NCI-H82 (cell line): ENCODE measurements at regions not wholly inside any gene's neighbourhood (a gene's known extent, or its start where the extent isn't known, plus 50 kb on each side); places are given as distances from the start of the nearest gene placed in this dataset.

Experiments used
- DNase-seq: peaks from one replicate; lab custom pipeline; 2025; lab: John Stamatoyannopoulos, UW

DNA sequence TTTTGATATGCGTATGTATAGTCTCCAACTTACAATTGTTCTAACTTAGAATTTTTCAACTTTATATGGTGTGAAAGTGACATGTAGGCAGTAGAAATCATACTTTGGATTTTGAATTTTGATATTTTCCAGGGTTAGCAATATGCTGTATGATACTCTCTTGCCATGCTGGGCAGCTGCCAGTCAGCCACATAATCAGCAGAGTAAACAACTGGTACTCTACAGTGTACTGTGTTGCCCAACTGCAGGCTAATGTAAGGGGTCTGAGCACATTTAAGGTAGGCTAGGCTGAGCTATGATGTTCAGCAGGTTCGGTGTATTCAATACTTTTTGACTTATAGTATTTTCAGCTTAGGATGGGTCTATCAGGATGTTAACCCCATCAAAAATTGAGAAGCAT, 52.0 kb upstream of the RYK start:
- no peak for DNase-seq

DNA sequence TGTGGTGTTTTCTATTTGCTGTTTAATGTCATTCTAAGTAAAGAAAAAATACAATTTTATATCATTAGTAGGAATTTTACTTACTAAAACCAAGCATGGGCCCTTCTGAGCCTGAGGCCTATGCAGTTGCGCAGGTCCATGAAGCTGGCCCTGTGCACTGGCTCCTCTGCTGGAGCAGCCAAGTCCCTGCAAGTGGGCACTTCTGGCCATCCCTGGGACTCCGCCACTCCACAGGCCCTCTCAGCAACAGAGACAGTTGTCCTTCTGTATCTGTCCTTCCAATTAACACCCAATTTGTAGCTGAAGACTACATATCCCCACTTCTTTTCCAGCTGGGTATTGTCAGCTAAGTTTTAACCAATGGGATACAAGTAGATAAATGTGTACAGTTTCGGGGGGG, 49.9 kb upstream of the RYK start:
- DNase-seq = peak; percentile 41
